Suppressor macrophage (primary cell): ENCODE measurements at regions not wholly inside any gene's neighbourhood (a gene's known extent, or its start where the extent isn't known, plus 50 kb on each side); places are given as distances from the start of the nearest gene placed in this dataset.
A peak's percentile ranks its signal among the peaks of the same experiment; 100 is the strongest.
"Not testable (repeated sequence)": the region's sequence is repeated elsewhere in the genome, so short reads cannot be mapped to it uniquely, and the experiment has no call there.

Experiments used
- DNase-seq, 4 experiments: peaks; one replicate each; pipeline ENCODE4 v3.0.0-alpha.2; 2020 to 2022

GRCh38 chr9:97773723-97774122 lies 76.6 kb upstream of the XPA start:
- no peak for DNase-seq

GRCh38 chr9:97774673-97775072 lies 77.5 kb upstream of the XPA start:
- DNase-seq, result no peak

- not testable (repeated sequence) for DNase-seq
These were observed 74.3 kb upstream of the FOXE1 start for GRCh38 chr9:97778740-97779139.

DNA sequence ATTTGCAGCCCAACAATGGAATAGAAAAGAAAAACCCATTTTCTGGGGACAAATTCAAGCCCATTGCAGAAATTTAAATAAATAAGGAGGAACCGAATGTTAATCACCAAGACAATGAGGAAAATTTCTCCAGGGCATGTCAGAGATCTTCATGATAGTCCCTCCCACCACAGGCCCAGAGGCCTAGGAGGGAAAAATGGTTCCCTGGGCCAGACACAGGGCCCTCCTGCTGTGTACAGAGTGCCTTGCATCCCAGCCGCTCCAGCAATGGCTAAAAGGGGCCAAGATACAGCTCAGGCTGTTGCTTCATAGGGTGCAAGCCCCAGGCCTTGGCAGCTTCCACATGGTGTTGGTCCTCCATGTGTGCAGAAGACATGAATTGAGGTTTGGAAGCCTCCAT lies 73.4 kb upstream of the FOXE1 start:
- no peak for DNase-seq

DNA sequence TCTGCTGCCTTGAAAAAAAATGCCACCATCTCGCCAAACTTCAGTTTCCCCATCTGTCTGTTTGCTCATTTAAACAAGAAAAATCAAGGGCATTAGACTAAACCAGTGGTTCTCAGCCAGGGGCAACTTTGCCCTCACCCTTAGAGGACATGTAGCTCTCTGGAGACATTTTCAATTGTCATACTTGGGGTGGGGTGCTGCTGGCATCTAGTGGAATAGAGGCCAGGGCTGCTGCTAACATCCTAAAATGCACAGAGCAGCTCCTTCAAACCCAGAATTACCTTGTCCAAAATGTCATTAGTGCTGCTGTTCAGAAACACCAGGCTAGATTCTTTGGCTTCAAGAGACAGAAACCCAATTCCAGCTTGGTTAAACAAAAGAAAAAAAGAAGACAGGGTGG lies 71.1 kb upstream of the FOXE1 start:
- no peak for DNase-seq

GRCh38 chr9:97786341-97786740 lies 66.7 kb upstream of the FOXE1 start:
- no peak for DNase-seq

- DNase-seq, result no peak
These were observed 65.5 kb upstream of the FOXE1 start for GRCh38 chr9:97787551-97787950.

- no peak for DNase-seq
These were observed 64.0 kb upstream of the FOXE1 start for GRCh38 chr9:97788763-97789663.

DNA sequence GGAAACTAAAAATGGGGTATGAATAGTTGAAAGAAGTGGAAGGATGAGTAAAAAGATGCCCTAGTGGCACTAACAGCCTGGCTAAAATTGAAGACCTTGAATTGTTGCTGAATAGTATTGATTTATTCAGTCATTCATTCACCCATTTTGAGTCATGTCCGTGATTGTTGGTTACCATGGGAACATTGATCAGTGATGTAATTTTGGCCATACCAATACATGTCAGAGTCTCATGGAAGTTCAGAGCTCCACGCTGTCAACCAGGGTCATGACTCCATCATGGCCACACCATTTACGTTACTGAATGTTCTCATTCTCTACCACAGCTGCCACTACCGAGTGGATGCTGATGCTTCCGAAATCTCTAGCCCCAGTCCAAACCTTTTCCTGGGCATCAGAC lies 62.5 kb upstream of the FOXE1 start:
- no peak for DNase-seq

- no peak for DNase-seq
These were observed 61.5 kb upstream of the FOXE1 start for GRCh38 chr9:97791542-97791941.

GRCh38 chr9:97793067-97793466 lies 60.0 kb upstream of the FOXE1 start:
- no peak for DNase-seq

DNA sequence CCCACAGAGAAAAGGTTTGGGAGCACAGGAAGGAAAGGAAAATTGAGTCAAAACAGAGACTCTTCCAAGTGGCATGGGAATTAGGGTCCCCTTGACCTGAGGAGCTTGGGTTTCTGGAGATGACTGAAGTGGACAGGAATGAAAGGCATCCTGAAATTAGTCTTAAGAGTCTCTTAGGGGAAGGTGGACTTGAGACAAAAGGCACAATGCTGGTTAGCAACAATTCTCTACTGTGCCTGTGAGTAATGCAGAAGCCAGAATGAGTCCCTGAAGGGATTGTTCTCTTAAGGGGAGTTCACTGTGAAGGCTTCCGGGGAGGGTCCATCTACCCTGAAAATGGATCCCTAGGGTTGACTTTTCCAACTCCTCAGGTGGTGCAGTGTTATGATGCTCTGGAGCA lies 58.4 kb upstream of the FOXE1 start:
- DNase-seq, result no peak

DNA sequence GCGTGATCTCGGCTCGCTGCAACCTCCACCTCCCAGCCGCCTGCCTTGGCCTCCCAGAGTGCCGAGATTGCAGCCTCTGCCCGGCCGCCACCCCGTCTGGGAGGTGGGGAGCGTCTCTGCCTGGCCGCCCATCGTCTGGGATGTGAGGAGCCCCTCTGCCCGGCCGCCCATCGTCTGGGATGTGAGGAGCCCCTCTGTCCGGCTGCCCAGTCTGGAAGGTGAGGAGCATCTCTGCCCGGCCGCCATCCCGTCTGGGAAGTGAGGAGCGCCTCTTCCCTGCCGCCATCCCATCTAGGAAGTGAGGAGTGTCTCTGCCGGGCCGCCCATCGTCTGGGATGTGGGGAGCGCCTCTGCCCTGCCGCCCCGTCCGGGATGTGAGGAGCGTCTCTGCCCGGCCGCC lies 56.9 kb upstream of the FOXE1 start:
- not testable (repeated sequence) for DNase-seq

DNA sequence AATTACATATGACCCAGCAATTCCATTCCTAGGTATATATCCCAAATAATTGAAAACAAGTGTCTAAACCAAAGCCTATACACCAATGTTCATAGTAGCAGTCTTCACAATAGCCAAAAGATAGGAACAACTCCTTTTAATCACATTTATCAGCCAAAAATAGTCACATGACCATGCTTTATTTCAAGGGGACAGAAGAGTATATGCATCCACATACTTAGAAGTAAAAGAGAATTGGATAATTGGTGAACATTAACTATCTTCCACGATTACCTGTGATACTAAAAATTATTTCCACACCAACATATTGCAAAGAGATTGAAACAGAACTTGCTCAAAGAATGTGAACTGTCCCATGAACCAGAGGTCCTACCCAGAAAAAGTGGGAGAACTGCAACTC lies 51.8 kb upstream of the FOXE1 start:
- DNase-seq, result no peak

DNA sequence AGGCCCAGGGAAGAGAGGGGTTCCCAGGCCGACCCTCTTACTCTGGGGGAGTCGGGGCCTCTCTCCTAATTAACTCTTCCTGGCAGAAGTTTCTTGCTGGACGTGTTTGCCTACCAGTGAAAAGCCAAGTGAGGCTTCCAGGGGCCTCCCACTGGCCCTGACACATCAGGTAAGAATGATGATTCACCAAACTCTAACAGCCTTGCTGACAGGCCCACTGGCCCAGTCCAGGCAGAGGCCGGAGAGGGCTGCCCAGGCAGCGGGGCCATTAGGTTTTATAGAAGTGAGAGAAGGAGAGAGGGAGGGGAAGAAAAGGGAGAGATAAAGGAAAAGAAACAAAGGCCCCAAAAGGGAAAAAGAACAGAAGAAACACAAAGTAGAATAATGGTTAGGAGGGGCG lies 50.8 kb upstream of the FOXE1 start:
- no peak for DNase-seq

DNA sequence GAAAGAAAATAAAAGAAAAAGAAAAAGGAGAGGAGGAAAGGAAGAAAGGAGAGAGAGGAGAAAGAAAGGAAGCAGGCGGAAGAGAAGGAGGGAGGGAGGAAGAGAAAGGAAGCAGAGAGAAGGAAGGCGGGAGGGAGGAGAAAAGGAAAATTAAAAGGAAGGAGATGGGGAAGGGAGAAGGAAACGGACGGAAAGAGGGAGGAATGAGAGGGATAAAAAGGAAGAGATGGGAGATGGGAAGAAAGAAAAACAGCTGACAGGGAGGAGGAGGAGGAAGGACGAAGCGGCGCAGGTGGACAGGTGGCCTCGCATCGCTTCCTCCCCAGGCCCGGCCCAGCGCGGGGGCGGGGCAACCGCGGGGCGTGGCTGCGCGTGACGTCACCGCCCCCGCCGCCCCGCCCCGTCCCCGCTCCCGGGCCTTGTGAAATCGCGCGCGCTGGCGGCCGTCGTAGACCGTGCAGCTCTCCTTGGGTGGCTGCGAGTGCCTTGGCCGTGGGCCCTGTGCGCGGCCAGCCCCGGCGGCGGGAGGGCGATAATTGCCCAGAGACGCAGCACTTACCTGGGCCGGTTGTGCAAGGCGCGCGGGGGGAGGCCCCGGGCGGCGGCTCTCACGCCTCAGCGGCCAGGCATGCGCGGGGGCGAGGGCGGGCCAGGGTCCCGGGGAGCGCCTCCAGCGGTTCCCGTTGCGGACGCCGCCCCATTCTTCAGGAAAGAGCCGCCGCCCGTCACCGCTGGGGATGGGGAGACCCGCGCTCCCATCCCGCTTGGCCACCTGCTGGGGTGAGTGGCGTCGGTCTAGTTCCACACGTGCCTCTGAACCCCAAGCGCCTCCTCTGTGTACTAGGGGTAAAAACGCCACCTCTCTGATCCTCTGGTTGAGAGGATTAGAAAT lies 49.6 kb upstream of the FOXE1 start:
- DNase-seq, result peak; percentile 63 to 84 (median 74)
